ENCODE measurements at regions not wholly inside any gene's neighbourhood (a gene's known extent, or its start where the extent isn't known, plus 50 kb on each side); places are given as distances from the start of the nearest gene placed in this dataset.

DNA sequence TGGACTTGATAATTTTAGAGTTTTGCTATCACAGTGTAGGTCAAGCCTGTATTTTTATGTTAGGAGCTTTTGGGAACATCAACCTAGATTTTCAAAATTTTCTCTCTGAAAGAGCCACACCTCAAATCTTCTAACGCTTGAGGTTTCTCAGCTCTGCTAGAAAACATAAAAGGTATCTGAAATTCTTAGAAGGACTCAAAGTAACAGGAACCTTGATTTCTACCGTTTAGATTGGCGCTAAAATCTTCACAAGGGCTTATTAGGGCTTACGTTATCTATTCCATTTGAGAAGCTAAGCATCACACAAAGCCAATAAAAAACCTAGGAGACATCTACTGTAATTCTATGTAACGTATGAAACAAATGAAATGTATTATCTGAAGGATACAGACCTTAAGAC, 192.4 kb downstream of the AHR start:
- peaks cover 0 to 2% (median 0%) of the 10 kb centered on the region in 7 donors for H3K9me3 Mint-ChIP-seq
- 100% methylated on average over 1 of the region's 5 CpGs for WGBS (ENCODE audit: insufficient coverage)

DNA sequence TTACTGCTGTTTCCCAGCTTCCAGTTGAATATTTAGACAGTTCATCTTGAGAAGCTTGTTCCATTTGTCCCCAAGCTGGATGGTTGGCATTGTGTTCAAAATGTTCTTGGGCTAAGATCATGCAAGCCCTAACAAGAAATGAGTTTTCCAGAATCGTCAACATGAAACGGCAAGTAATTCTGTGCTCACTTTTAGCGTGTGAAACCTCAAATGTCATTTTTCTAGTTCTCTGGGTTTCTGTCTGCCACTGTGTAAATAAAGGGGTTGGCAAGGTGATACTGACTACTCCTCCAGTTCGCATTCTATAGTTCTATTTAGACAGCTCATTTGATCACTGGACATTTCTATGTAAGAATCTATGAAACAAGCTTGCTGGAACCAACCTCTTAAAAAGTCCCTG, 194.0 kb downstream of the AHR start:
- 100% methylated on average over 1 of the region's 4 CpGs for WGBS (ENCODE audit: insufficient coverage)
- TF ChIP-seq, protein P1, sequence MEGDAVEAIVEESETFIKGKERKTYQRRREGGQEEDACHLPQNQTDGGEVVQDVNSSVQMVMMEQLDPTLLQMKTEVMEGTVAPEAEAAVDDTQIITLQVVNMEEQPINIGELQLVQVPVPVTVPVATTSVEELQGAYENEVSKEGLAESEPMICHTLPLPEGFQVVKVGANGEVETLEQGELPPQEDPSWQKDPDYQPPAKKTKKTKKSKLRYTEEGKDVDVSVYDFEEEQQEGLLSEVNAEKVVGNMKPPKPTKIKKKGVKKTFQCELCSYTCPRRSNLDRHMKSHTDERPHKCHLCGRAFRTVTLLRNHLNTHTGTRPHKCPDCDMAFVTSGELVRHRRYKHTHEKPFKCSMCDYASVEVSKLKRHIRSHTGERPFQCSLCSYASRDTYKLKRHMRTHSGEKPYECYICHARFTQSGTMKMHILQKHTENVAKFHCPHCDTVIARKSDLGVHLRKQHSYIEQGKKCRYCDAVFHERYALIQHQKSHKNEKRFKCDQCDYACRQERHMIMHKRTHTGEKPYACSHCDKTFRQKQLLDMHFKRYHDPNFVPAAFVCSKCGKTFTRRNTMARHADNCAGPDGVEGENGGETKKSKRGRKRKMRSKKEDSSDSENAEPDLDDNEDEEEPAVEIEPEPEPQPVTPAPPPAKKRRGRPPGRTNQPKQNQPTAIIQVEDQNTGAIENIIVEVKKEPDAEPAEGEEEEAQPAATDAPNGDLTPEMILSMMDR (IDR thresholded peaks at IDR 0.05): no peak
- H3K9me3 ChIP-seq (replicated peaks in 1 of 2; ENCODE audit: control insufficient read depth in 1 of 2, insufficient read depth in 1 of 2, low read length in 2 of 2): no peaks in the 10 kb centered on the region
- no peaks in the 10 kb centered on the region for H3K79me2 ChIP-seq (ENCODE audit: insufficient read depth, low read length)
- H3K36me3 Mint-ChIP-seq: no peaks in the 10 kb centered on the region
- DNase-seq: no peak
- no peaks in the 10 kb centered on the region for H4K20me1 ChIP-seq (ENCODE audit: insufficient read depth, low read length)
- no peaks in the 10 kb centered on the region for H3K27me3 Mint-ChIP-seq (ENCODE audit: low read depth in 3 of 3)
- no peak overlapping the region for H3K4me2 ChIP-seq (replicated peaks; ENCODE audit: extremely low read depth, low read length, poor library complexity, severe bottlenecking)
- no peak overlapping the region for H2AFZ ChIP-seq (ENCODE audit: insufficient read depth, low read depth, low read length, poor library complexity, severe bottlenecking)
- no peak overlapping the region for H3K27ac ChIP-seq (ENCODE audit: low read depth in 1 of 2, low read length in 2 of 2)
- H3K4me1 ChIP-seq (ENCODE audit: control insufficient read depth in 1 of 2, insufficient read depth in 2 of 2, low read length in 2 of 2): peaks cover 7 to 10% of the 10 kb centered on the region in 2 donors
- H3K4me3 Mint-ChIP-seq: no peak overlapping the region
- intact Hi-C loops (cut with micrococcal nuclease): no loop called here
- H3K9ac ChIP-seq (ENCODE audit: insufficient read depth, low read length, poor library complexity, severe bottlenecking): no peak overlapping the region
- peaks cover 8% of the 10 kb centered on the region for H3K4me1 Mint-ChIP-seq
- H3K27ac Mint-ChIP-seq: no peak overlapping the region
- no peaks in the 10 kb centered on the region for H3K36me3 ChIP-seq (replicated peaks in 1 of 2; ENCODE audit: control insufficient read depth in 1 of 2, insufficient read depth in 2 of 2, low read length in 2 of 2)
- H3K27me3 ChIP-seq (ENCODE audit: control insufficient read depth in 2 of 2, insufficient read depth in 2 of 2, low read length in 2 of 2): no peaks in the 10 kb centered on the region
- H3K4me3 ChIP-seq (replicated peaks in 1 of 3; ENCODE audit: low read depth in 2 of 3, low read length in 3 of 3): no peak overlapping the region
- H3K9me3 Mint-ChIP-seq: no peaks in the 10 kb centered on the region

More for the DNA sequence above, 192.4 kb downstream of the AHR start:
- Mint-ChIP-seq H3K27me3 (ENCODE audit: low read depth in 3 of 3) (no peaks in the 10 kb centered on the region), H3K27ac (no peak overlapping the region), H3K36me3 (no peaks in the 10 kb centered on the region), H3K4me1 (peaks cover 8% of the 10 kb centered on the region), H3K4me3 (no peak overlapping the region)
- Histone ChIP-seq H3K79me2 (ENCODE audit: insufficient read depth, low read length) (no peaks in the 10 kb centered on the region), H2AFZ (ENCODE audit: insufficient read depth, low read depth, low read length, poor library complexity, severe bottlenecking) (no peak overlapping the region), H3K36me3 (replicated peaks in 1 of 2; ENCODE audit: control insufficient read depth in 1 of 2, insufficient read depth in 2 of 2, low read length in 2 of 2) (no peaks in the 10 kb centered on the region), H3K4me2 (replicated peaks; ENCODE audit: extremely low read depth, low read length, poor library complexity, severe bottlenecking) (no peak overlapping the region), H3K27me3 (ENCODE audit: control insufficient read depth in 2 of 2, insufficient read depth in 2 of 2, low read length in 2 of 2) (no peaks in the 10 kb centered on the region), H3K27ac (ENCODE audit: low read depth in 1 of 2, low read length in 2 of 2) (no peak overlapping the region), H3K9ac (ENCODE audit: insufficient read depth, low read length, poor library complexity, severe bottlenecking) (no peak overlapping the region), H3K4me1 (ENCODE audit: control insufficient read depth in 1 of 2, insufficient read depth in 2 of 2, low read length in 2 of 2) (peaks cover 7 to 10% of the 10 kb centered on the region in 2 donors), H3K4me3 (replicated peaks in 1 of 3; ENCODE audit: low read depth in 2 of 3, low read length in 3 of 3) (no peak overlapping the region), H3K9me3 (replicated peaks in 1 of 2; ENCODE audit: control insufficient read depth in 1 of 2, insufficient read depth in 1 of 2, low read length in 2 of 2) (no peaks in the 10 kb centered on the region), H4K20me1 (ENCODE audit: insufficient read depth, low read length) (no peaks in the 10 kb centered on the region)
- TF ChIP-seq, protein P1 (IDR thresholded peaks at IDR 0.05): no peak
- no peak for DNase-seq
- intact Hi-C loops (cut with micrococcal nuclease): no loop called here

All from CD14-positive monocyte (primary cell).